Kidney epithelial cell (primary cell): ENCODE measurements at regions not wholly inside any gene's neighbourhood (a gene's known extent, or its start where the extent isn't known, plus 50 kb on each side); places are given as distances from the start of the nearest gene placed in this dataset.

Experiments used
- DNase-seq: peaks from one replicate; pipeline ENCODE4 v3.0.0-alpha.2; 2010; ENCODE audit warnings: low read depth
- H3K27me3 ChIP-seq: 2 replicates; pipeline ENCODE4 v1.6.0; 2011; ENCODE audit warnings: low read length; ENCODE audit not compliant: control insufficient read depth, insufficient read depth
- H3K36me3 ChIP-seq: 2 replicates; pipeline ENCODE4 v1.5.1; 2011; ENCODE audit warnings: low read length; ENCODE audit not compliant: control insufficient read depth, insufficient read depth
- H3K4me3 ChIP-seq: 2 replicates; pipeline ENCODE4 v1.5.1; 2011; ENCODE audit warnings: low read depth, mild to moderate bottlenecking, control low read depth, low read length
- CTCF ChIP-seq: IDR thresholded peaks from 2 replicates; pipeline ENCODE4 v1.5.1; 2011; ENCODE audit warnings: mild to moderate bottlenecking, moderate library complexity, low read length, control low read depth, inconsistent platforms; ENCODE audit not compliant: insufficient read depth, poor library complexity, severe bottlenecking

GRCh38 chr2:125364192-125364983, 1291.6 kb upstream of the GYPC start:
- no peak for DNase-seq
- TF ChIP-seq CTCF = no peak
- H3K4me3 ChIP-seq = no peak overlapping the region
- no peaks in the 10 kb centered on the region for H3K27me3 ChIP-seq
- H3K36me3 ChIP-seq = no peaks in the 10 kb centered on the region

- Histone ChIP-seq H3K36me3 (no peaks in the 10 kb centered on the region), H3K4me3 (no peak overlapping the region), H3K27me3 (no peaks in the 10 kb centered on the region)
- TF ChIP-seq CTCF = no peak
- DNase-seq = no peak
Observed at GRCh38 chr2:125364984-125365265, 1291.0 kb upstream of the GYPC start.

GRCh38 chr2:125371867-125372266, 1284.1 kb upstream of the GYPC start:
- H3K27me3 ChIP-seq = no peaks in the 10 kb centered on the region
- DNase-seq = no peak
- H3K36me3 ChIP-seq = no peaks in the 10 kb centered on the region
- TF ChIP-seq CTCF = no peak
- no peak overlapping the region for H3K4me3 ChIP-seq

GRCh38 chr2:125373293-125373692, 1282.7 kb upstream of the GYPC start:
- Histone ChIP-seq H3K27me3 (no peaks in the 10 kb centered on the region), H3K4me3 (no peak overlapping the region)
- TF ChIP-seq CTCF = no peak

GRCh38 chr2:125386074-125386473, 1269.9 kb upstream of the GYPC start:
- Histone ChIP-seq H3K27me3 (no peaks in the 10 kb centered on the region), H3K4me3 (no peak overlapping the region), H3K36me3 (no peaks in the 10 kb centered on the region)
- DNase-seq = no peak
- TF ChIP-seq CTCF = no peak

More at GRCh38 chr2:125373293-125373692, 1282.7 kb upstream of the GYPC start:
- no peak for DNase-seq
- no peaks in the 10 kb centered on the region for H3K36me3 ChIP-seq
